Parathyroid adenoma (tissue), 2 donors: ENCODE measurements at regions not wholly inside any gene's neighbourhood (a gene's known extent, or its start where the extent isn't known, plus 50 kb on each side); places are given as distances from the start of the nearest gene placed in this dataset.

Experiments
- H2AFZ ChIP-seq: fragments of 300-600 bp; sonication (generic); one replicate; pipeline ENCODE4 v1.7.0; 2017; ENCODE audit warnings: antibody characterized with exemption, mild to moderate bottlenecking
- H3K27ac ChIP-seq: fragments of 300-600 bp; sonication (generic); one replicate; pipeline ENCODE4 v1.7.0; 2017
- H3K27me3 ChIP-seq: fragments of 300-600 bp; sonication (generic); one replicate; pipeline ENCODE4 v1.7.0; 2017; ENCODE audit warnings: low read length; ENCODE audit not compliant: control insufficient read depth, insufficient read depth
- H3K36me3 ChIP-seq: fragments of 300-600 bp; sonication (generic); one replicate; pipeline ENCODE4 v1.7.0; 2017; ENCODE audit warnings: low read length; ENCODE audit not compliant: control insufficient read depth, insufficient read depth
- H3K4me1 ChIP-seq: fragments of 300-600 bp; sonication (generic); one replicate; pipeline ENCODE4 v1.7.0; 2017; ENCODE audit warnings: control low read depth
- H3K4me2 ChIP-seq: fragments of 300-600 bp; sonication (generic); one replicate; pipeline ENCODE4 v1.7.0; 2017; ENCODE audit warnings: low read length
- H3K4me3 ChIP-seq: fragments of 300-600 bp; sonication (generic); one replicate; pipeline ENCODE4 v1.7.0; 2017; ENCODE audit warnings: low read depth, low read length
- H3K79me2 ChIP-seq: fragments of 300-600 bp; sonication (generic); one replicate; pipeline ENCODE4 v1.7.0; 2017; ENCODE audit warnings: control low read depth
- H3K9ac ChIP-seq: fragments of 300-600 bp; sonication (generic); one replicate; pipeline ENCODE4 v1.7.0; 2017; ENCODE audit warnings: mild to moderate bottlenecking
- H3K9me3 ChIP-seq: fragments of 300-600 bp; sonication (generic); one replicate; pipeline ENCODE4 v1.7.0; 2017; ENCODE audit warnings: low read length; ENCODE audit not compliant: control insufficient read depth
- CTCF ChIP-seq: fragments of 300-600 bp; sonication (generic); IDR thresholded peaks from one replicate; pipeline ENCODE4 v1.7.0; 2017; ENCODE audit warnings: antibody characterized with exemption, mild to moderate bottlenecking
- donor health status: primary hyperparathyroidism.

DNA sequence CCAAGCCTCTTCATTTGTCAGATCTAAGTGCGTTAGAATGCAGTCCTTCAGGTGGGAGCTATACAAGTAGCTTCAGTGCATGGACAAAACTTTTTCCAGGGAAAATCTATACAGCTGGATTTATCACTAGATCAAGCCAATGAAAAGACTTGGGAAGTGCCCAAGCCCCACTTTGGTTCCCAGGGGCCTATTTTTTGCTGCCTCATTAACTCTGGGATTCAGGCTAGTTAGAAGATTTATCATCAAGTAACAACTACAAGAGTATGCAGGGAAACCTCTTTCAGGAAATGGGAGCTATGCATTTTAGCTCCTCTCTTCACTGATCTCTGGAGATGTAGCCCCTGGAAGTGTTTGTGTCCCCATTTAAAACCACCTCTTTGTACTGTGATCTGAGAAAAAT, 908.8 kb downstream of the SQOR start:
- Histone ChIP-seq H3K36me3 (no peaks in the 10 kb centered on the region), H3K9ac (no peak overlapping the region), H3K79me2 (no peaks in the 10 kb centered on the region), H3K4me2 (no peak overlapping the region), H3K4me1 (no peaks in the 10 kb centered on the region), H3K9me3 (no peaks in the 10 kb centered on the region), H3K27ac (no peak overlapping the region), H3K27me3 (no peaks in the 10 kb centered on the region), H2AFZ (no peak overlapping the region), H3K4me3 (no peak overlapping the region)
- TF ChIP-seq CTCF = no peak

GRCh38 chr15:46548989-46549388, 914.2 kb downstream of the SQOR start:
- H3K4me2 ChIP-seq = no peak overlapping the region
- no peaks in the 10 kb centered on the region for H3K9me3 ChIP-seq
- no peaks in the 10 kb centered on the region for H3K27me3 ChIP-seq
- no peak overlapping the region for H3K4me3 ChIP-seq
- H3K4me1 ChIP-seq = no peaks in the 10 kb centered on the region
- H3K9ac ChIP-seq = no peak overlapping the region
- no peaks in the 10 kb centered on the region for H3K36me3 ChIP-seq
- no peak overlapping the region for H3K27ac ChIP-seq
- H3K79me2 ChIP-seq = no peaks in the 10 kb centered on the region
- no peak for TF ChIP-seq CTCF
- H2AFZ ChIP-seq = no peak overlapping the region

DNA sequence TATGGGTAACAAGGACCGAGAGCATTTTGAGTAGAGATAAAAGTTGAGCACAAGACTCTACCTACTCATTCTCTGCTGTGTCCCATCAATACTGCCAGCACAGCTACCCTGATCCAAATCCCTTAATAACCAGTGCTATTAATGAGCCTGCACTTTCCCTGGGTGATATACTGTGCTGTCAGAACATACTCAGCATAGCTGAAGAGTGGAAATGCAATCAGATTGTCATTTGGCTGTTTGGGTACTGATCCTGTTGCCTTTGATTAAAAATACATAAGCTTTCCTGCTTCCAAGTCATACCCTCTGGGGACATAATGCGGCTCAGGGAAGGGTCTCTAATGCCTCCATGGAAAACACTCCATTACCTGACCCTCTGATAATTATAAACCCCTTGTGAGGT, 917.5 kb downstream of the SQOR start:
- Histone ChIP-seq H3K4me2 (no peak overlapping the region), H3K4me1 (no peaks in the 10 kb centered on the region), H3K27ac (no peak overlapping the region), H3K79me2 (no peaks in the 10 kb centered on the region), H3K36me3 (no peaks in the 10 kb centered on the region), H2AFZ (no peak overlapping the region), H3K4me3 (no peak overlapping the region), H3K9ac (no peak overlapping the region), H3K9me3 (no peaks in the 10 kb centered on the region), H3K27me3 (no peaks in the 10 kb centered on the region)
- no peak for TF ChIP-seq CTCF

- no peak for TF ChIP-seq CTCF
- no peaks in the 10 kb centered on the region for H3K27me3 ChIP-seq
Observed at GRCh38 chr15:46555547-46555946, 920.7 kb downstream of the SQOR start.

GRCh38 chr15:46556010-46556409, 921.2 kb downstream of the SQOR start:
- H3K4me1 ChIP-seq = no peaks in the 10 kb centered on the region
- no peaks in the 10 kb centered on the region for H3K9me3 ChIP-seq
- no peaks in the 10 kb centered on the region for H3K27me3 ChIP-seq
- H2AFZ ChIP-seq = no peak overlapping the region
- no peak overlapping the region for H3K4me3 ChIP-seq
- H3K9ac ChIP-seq = no peak overlapping the region
- no peaks in the 10 kb centered on the region for H3K36me3 ChIP-seq
- H3K79me2 ChIP-seq = no peaks in the 10 kb centered on the region
- no peak overlapping the region for H3K27ac ChIP-seq
- no peak overlapping the region for H3K4me2 ChIP-seq
- no peak for TF ChIP-seq CTCF

More at GRCh38 chr15:46555547-46555946, 920.7 kb downstream of the SQOR start:
- no peak overlapping the region for H3K4me3 ChIP-seq
- no peaks in the 10 kb centered on the region for H3K9me3 ChIP-seq
- H3K9ac ChIP-seq = no peak overlapping the region
- no peak overlapping the region for H3K27ac ChIP-seq
- no peaks in the 10 kb centered on the region for H3K79me2 ChIP-seq
- no peak overlapping the region for H3K4me2 ChIP-seq
- no peaks in the 10 kb centered on the region for H3K4me1 ChIP-seq
- H2AFZ ChIP-seq = no peak overlapping the region
- no peaks in the 10 kb centered on the region for H3K36me3 ChIP-seq
